ENCODE measurements at regions not wholly inside any gene's neighbourhood (a gene's known extent, or its start where the extent isn't known, plus 50 kb on each side); places are given as distances from the start of the nearest gene placed in this dataset.

GRCh38 chr3:182603501-182603900 is 189.8 kb upstream of the ATP11B start:
- DNase-seq: no peak

GRCh38 chr3:182605882-182606611 is 187.3 kb upstream of the ATP11B start:
- DNase-seq: no peak

DNA sequence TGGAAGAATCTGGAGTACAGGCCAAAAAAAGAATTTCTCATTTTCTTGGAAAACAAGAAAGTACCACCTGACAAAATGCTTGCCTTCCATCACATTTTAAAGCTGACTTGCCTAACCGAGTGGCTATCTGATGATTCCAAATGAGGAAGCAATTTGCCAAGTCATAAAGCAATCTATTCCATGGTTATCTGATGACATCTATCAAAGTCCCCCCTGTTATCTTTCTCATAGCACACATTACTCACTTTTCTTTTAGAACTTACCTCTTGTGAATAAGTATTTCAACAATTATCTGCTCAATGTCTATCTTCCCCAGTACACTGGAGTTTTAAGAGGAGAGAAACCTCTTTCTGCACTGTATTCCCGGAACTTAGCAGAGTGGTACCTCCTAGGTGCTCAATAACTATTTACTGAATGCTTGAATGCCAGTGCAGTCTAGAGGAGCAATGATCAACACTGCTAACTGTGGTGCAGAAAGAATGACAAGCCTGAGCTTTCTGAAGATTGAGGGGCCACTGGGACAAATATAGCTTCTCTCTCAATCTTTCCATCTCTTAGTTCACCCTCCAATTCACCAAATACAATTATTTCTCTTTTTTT is 186.3 kb upstream of the ATP11B start:
- no peak for DNase-seq

GRCh38 chr3:182608832-182609231 is 184.5 kb upstream of the ATP11B start:
- DNase-seq: no peak

- DNase-seq: no peak
These were observed 183.6 kb upstream of the ATP11B start for GRCh38 chr3:182609575-182610156.

- no peak for DNase-seq
These were observed 181.0 kb upstream of the ATP11B start for GRCh38 chr3:182612332-182612731.

- no peak for DNase-seq
These were observed 175.8 kb upstream of the ATP11B start for GRCh38 chr3:182617500-182617899.

GRCh38 chr3:182618085-182618732 is 175.1 kb upstream of the ATP11B start:
- peak; percentile 1 for DNase-seq

GRCh38 chr3:182618981-182619591 is 174.2 kb upstream of the ATP11B start:
- no peak for DNase-seq

GRCh38 chr3:182620723-182621434 is 172.4 kb upstream of the ATP11B start:
- DNase-seq: no peak

DNA sequence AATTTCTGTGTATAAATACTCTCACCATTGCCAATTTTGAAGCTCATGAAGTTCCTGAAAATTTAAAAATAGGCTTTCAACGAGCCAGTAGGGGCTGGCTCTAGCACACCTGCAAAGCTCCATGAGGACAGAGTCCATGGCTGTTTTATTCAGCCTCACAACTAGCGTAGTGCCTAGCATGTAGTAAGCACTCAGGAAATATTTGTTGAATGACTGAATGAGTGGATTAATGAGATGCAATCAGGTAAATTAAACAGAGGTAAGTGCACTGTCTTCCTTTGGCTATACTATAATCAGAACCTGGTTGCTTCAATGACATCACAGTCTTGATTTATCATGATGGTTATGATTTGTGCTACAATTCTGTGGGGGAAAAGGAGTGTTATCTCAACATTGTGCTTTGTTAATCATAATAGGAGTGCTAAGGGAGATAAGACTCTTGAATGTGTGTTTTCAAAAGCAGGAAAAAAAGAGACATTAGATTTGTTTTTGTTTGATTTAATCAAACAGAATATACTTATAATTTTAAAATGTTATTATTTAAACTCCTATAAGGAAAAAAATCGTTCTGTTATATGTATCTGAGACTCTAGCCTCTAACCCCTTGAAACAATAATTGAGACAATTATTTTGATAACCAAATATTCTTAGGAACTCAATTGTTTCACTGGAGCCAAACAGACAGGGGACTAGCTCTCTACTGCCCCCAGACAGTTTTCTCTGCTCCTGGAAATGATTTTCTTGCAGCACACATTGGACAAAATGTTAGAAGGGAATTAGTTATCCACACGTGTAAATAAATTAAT is 171.7 kb upstream of the ATP11B start:
- DNase-seq: no peak

- no peak for DNase-seq
These were observed 171.1 kb upstream of the ATP11B start for GRCh38 chr3:182622241-182622545.

- no peak for DNase-seq
These were observed 166.5 kb upstream of the ATP11B start for GRCh38 chr3:182626484-182627467.

DNA sequence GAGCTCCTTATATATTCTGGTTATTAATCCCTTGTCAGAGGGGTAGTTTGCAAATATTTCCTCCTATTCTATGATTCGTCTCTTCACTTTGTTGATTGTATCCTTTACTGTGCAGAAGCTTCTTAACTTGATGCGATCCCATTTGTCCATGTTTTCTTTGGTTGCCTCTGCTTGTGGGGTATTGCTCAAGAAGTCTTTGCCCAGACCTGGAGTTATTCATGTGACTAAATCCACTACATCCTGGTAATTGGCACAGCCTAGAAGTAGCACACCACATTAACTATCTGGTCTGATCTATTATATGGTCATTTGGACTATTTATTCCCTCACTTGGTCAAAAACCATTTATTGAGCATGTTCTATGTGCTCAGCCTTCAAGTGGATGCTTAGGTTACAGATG is 164.8 kb upstream of the ATP11B start:
- no peak for DNase-seq

DNA sequence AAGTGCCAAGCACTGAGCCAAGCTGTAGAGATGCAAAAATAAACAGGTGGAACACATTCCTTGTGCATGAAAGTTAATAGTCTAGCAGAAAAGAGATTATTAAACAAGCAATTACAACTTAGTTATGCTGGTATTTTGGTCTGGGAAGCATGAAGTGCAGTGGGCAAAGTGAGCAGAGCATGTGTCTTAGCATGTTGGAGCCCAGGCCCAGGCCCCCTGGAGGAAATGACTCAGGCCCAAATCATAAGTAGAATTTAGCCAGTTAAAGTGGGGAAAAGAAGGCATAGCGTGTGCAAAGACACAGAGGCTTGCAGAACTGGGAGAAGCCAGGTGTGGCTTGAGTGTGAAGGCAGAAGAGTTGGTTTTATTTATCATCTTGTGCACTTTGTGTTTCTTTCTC is 163.8 kb upstream of the ATP11B start:
- no peak for DNase-seq

- no peak for DNase-seq
These were observed 161.9 kb upstream of the ATP11B start for GRCh38 chr3:182631183-182632076.

DNA sequence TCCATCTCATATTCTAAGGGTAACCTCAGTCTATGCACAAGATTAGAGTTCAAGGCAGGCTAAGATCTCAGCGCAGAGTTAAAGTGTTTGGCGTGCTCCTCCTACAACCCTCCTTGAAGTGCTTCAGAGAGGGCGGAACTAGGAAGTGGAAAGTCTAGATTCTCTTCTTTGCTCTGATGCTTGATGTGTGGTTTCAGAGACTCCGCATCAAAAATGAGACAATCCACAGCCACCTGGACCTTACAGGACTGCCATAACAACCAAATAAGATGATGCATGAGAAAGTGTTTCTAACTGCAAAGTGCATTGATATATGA is 161.3 kb upstream of the ATP11B start:
- DNase-seq: no peak

- DNase-seq: no peak
These were observed 160.1 kb upstream of the ATP11B start for GRCh38 chr3:182633186-182633585.

- no peak for DNase-seq
These were observed 156.7 kb upstream of the ATP11B start for GRCh38 chr3:182636646-182637045.
